ENCODE measurements at regions not wholly inside any gene's neighbourhood (a gene's known extent, or its start where the extent isn't known, plus 50 kb on each side); places are given as distances from the start of the nearest gene placed in this dataset.

GRCh38 chr13:34695063-34695462, 247.0 kb upstream of the NBEA start:
- Histone ChIP-seq H3K14ac (replicated peaks; ENCODE audit: low read depth, low read length) (no peak overlapping the region), H3K18ac (ENCODE audit: low read depth, low read length) (no peak overlapping the region), H3K9me1 (ENCODE audit: insufficient read depth, low read length) (no peaks in the 10 kb centered on the region), H2AFZ (replicated peaks; ENCODE audit: low read length, poor library complexity) (no peak overlapping the region), H2BK20ac (ENCODE audit: low read depth, low read length) (no peak overlapping the region), H3K9ac (ENCODE audit: low read depth, low read length) (no peak overlapping the region), H3K27me3 (ENCODE audit: control insufficient read depth, insufficient read depth, low read length) (no peaks in the 10 kb centered on the region), H2AK9ac (replicated peaks; ENCODE audit: low read depth, low read length, poor library complexity) (no peak overlapping the region), H4K5ac (ENCODE audit: low read depth, low read length) (no peak overlapping the region), H3K9me3 (ENCODE audit: control insufficient read depth, insufficient read depth, low read length) (peaks cover 1% of the 10 kb centered on the region; the same call in 1 of the 2 replicates), H4K91ac (ENCODE audit: insufficient read depth, low read depth, low read length) (no peak overlapping the region), H3K4ac (ENCODE audit: low read depth, low read length) (no peak overlapping the region), H3K4me1 (ENCODE audit: control insufficient read depth, insufficient read depth, low read length) (no peaks in the 10 kb centered on the region), H4K20me1 (ENCODE audit: insufficient read depth, low read length) (no peaks in the 10 kb centered on the region), H3K4me3 (ENCODE audit: insufficient read depth, low read depth, low read length) (no peak overlapping the region), H3K27ac (ENCODE audit: insufficient read depth, low read length) (no peak overlapping the region), H2BK120ac (ENCODE audit: low read depth, low read length) (no peak overlapping the region), H3K23ac (ENCODE audit: low read depth, low read length) (no peak overlapping the region), H2BK15ac (ENCODE audit: low read depth, low read length) (no peak overlapping the region), H3K79me1 (ENCODE audit: low read depth in 1 of 2, low read length in 2 of 2) (no peaks in the 10 kb centered on the region), H4K8ac (ENCODE audit: low read depth in 2 of 2, low read length in 2 of 2) (no peak overlapping the region), H2AK5ac (ENCODE audit: low read depth, low read length) (no peak overlapping the region), H3K4me2 (ENCODE audit: low read depth, low read length) (no peak overlapping the region), H3K56ac (ENCODE audit: extremely low read depth, insufficient read depth, low read length) (no peak overlapping the region), H2BK5ac (ENCODE audit: low read depth, low read length, poor library complexity, severe bottlenecking) (no peak overlapping the region), H3K36me3 (ENCODE audit: control insufficient read depth, insufficient read depth, low read length) (no peaks in the 10 kb centered on the region)
- ChIA-PET POLR2A (ENCODE audit: unreplicated experiment) (no interaction called here), CTCF (no interaction called here)
- no TSS peak for BruUV-seq (replicated peaks)
- ATAC-seq (ENCODE audit: low read depth) (no peak), DNase-seq (no peak)
- no peak for TF ChIP-seq POLR2A (IDR thresholded peaks at IDR 0.05; ENCODE audit: low read depth, low read length)
- TF ChIP-seq MAFK (IDR thresholded peaks at IDR 0.05; ENCODE audit: low read depth, low read length) = no peak
- no peak for TF ChIP-seq FOS (IDR thresholded peaks at IDR 0.05; ENCODE audit: low read depth, low read length)
- TF ChIP-seq MAZ (IDR thresholded peaks at IDR 0.05; ENCODE audit: borderline replicate concordance, low read depth, low read length) = no peak
- no peak for TF ChIP-seq CHD1 (IDR thresholded peaks at IDR 0.05; ENCODE audit: low read depth, low read length)
- no peak for TF ChIP-seq USF2 (IDR thresholded peaks at IDR 0.05; ENCODE audit: low read depth, low read length)
- TF ChIP-seq NFE2L2 (IDR thresholded peaks at IDR 0.05; ENCODE audit: low read depth, low read length) = no peak
- TF ChIP-seq, protein P1, sequence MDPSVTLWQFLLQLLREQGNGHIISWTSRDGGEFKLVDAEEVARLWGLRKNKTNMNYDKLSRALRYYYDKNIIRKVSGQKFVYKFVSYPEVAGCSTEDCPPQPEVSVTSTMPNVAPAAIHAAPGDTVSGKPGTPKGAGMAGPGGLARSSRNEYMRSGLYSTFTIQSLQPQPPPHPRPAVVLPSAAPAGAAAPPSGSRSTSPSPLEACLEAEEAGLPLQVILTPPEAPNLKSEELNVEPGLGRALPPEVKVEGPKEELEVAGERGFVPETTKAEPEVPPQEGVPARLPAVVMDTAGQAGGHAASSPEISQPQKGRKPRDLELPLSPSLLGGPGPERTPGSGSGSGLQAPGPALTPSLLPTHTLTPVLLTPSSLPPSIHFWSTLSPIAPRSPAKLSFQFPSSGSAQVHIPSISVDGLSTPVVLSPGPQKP (IDR thresholded peaks at IDR 0.05; ENCODE audit: borderline replicate concordance, low read depth, low read length) = no peak
- TF ChIP-seq RFX5 (IDR thresholded peaks at IDR 0.05; ENCODE audit: low read depth, low read length) = no peak
- no peak for TF ChIP-seq CEBPB (IDR thresholded peaks at IDR 0.05; ENCODE audit: low read depth, low read length)
- TF ChIP-seq SMC3 (IDR thresholded peaks at IDR 0.05; ENCODE audit: low read depth, low read length) = no peak
- no peak for TF ChIP-seq MXI1 (IDR thresholded peaks at IDR 0.05; ENCODE audit: borderline replicate concordance, low read depth, low read length)
- TF ChIP-seq RCOR1 (IDR thresholded peaks at IDR 0.05; ENCODE audit: insufficient replicate concordance, low read length) = no peak
- TF ChIP-seq RAD21 (IDR thresholded peaks at IDR 0.05; ENCODE audit: low read length) = no peak
- no peak for TF ChIP-seq BHLHE40 (IDR thresholded peaks at IDR 0.05; ENCODE audit: low read depth, low read length)
- TF ChIP-seq CTCF (conservative IDR thresholded peaks at IDR 0.05; ENCODE audit: low read depth, low read length) = no peak
- dilution Hi-C loops (cut with HindIII; ENCODE audit: low sequenced_read_pairs, unreplicated experiment) = no loop called here
- intact Hi-C loops (cut with micrococcal nuclease) = no loop called here
- no CpG with 5 or more reads among the region's 2 CpGs for WGBS, 2 experiments (ENCODE audit: extremely low coverage in 2 of 2, insufficient read length in 1 of 2)
- in situ Hi-C loops (cut with MboI; ENCODE audit: low sequenced_read_pairs) = no loop called here

All from IMR-90 (cell line).